Type B pancreatic cell (in vitro differentiated cells): ENCODE measurements at regions not wholly inside any gene's neighbourhood (a gene's known extent, or its start where the extent isn't known, plus 50 kb on each side); places are given as distances from the start of the nearest gene placed in this dataset.

Experiments used
- DNase-seq: peaks from one replicate; pipeline ENCODE4 v3.0.0; 2021; ENCODE audit warnings: mixed read lengths; ENCODE audit not compliant: unreplicated experiment; ENCODE audit errors: extremely low spot score
- H3K27ac Mint-ChIP-seq: 2 replicates; pipeline ENCODE4 v1.8.0; 2021; ENCODE audit warnings: mild to moderate bottlenecking, mixed read lengths
- H3K27me3 Mint-ChIP-seq: 2 replicates; pipeline ENCODE4 v1.8.0; 2021; ENCODE audit warnings: mixed read lengths
- H3K36me3 Mint-ChIP-seq: 2 replicates; pipeline ENCODE4 v1.8.0; 2021; ENCODE audit warnings: mixed read lengths
- H3K4me1 Mint-ChIP-seq: one replicate; pipeline ENCODE4 v1.8.0; 2021; ENCODE audit warnings: mixed read lengths; ENCODE audit not compliant: unreplicated experiment
- H3K4me3 Mint-ChIP-seq: 2 replicates; pipeline ENCODE4 v1.8.0; 2021; ENCODE audit warnings: mild to moderate bottlenecking, mixed read lengths
- H3K9me3 Mint-ChIP-seq: 2 replicates; pipeline ENCODE4 v1.8.0; 2021; ENCODE audit warnings: mixed read lengths
- CTCF ChIP-seq: fragments of 200-600 bp; sonication (generic); conservative IDR thresholded peaks from 2 replicates; pipeline ENCODE4 v1.5.0; 2021; ENCODE audit warnings: antibody characterized with exemption, mild to moderate bottlenecking

DNA sequence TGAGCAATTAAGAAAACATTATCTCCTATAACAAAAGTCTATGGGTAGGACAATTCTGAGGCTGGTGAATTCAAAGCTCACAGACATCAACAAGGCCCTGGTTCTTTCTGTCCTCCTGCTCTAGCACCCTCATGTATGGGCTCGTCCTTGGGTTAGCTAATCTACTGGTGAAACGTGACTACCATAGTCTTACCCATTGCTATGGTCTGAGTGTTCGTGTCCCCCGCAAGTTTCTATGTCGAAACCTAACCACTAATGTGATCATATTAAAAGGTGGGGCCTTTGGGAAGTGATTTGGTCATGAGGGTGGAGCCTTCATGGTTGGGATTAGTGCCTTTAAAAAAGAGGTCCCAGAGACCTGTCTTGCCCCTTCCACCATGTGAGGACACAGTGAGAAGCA is 564.7 kb downstream of the TNS1 start:
- no peak overlapping the region for H3K27ac Mint-ChIP-seq
- no peaks in the 10 kb centered on the region for H3K36me3 Mint-ChIP-seq
- no peak for DNase-seq
- H3K4me1 Mint-ChIP-seq: peaks cover 50% of the 10 kb centered on the region
- no peak for TF ChIP-seq CTCF
- no peaks in the 10 kb centered on the region for H3K27me3 Mint-ChIP-seq
- H3K4me3 Mint-ChIP-seq: no peak overlapping the region
- H3K9me3 Mint-ChIP-seq: no peaks in the 10 kb centered on the region

GRCh38 chr2:217437290-217437870 is 565.4 kb downstream of the TNS1 start:
- no peaks in the 10 kb centered on the region for H3K9me3 Mint-ChIP-seq
- H3K27me3 Mint-ChIP-seq: no peaks in the 10 kb centered on the region
- H3K4me1 Mint-ChIP-seq: peaks cover 56% of the 10 kb centered on the region
- H3K27ac Mint-ChIP-seq: no peak overlapping the region
- TF ChIP-seq CTCF: no peak
- no peak for DNase-seq
- H3K36me3 Mint-ChIP-seq: no peaks in the 10 kb centered on the region
- no peak overlapping the region for H3K4me3 Mint-ChIP-seq

- Mint-ChIP-seq H3K27me3 (no peaks in the 10 kb centered on the region), H3K4me1 (peaks cover 62% of the 10 kb centered on the region), H3K9me3 (no peaks in the 10 kb centered on the region), H3K4me3 (no peak overlapping the region), H3K36me3 (no peaks in the 10 kb centered on the region), H3K27ac (peak overlapping the region; percentile 37)
- TF ChIP-seq CTCF: no peak
- DNase-seq: no peak
Observed at GRCh38 chr2:217436386-217436785, 566.4 kb downstream of the TNS1 start.

DNA sequence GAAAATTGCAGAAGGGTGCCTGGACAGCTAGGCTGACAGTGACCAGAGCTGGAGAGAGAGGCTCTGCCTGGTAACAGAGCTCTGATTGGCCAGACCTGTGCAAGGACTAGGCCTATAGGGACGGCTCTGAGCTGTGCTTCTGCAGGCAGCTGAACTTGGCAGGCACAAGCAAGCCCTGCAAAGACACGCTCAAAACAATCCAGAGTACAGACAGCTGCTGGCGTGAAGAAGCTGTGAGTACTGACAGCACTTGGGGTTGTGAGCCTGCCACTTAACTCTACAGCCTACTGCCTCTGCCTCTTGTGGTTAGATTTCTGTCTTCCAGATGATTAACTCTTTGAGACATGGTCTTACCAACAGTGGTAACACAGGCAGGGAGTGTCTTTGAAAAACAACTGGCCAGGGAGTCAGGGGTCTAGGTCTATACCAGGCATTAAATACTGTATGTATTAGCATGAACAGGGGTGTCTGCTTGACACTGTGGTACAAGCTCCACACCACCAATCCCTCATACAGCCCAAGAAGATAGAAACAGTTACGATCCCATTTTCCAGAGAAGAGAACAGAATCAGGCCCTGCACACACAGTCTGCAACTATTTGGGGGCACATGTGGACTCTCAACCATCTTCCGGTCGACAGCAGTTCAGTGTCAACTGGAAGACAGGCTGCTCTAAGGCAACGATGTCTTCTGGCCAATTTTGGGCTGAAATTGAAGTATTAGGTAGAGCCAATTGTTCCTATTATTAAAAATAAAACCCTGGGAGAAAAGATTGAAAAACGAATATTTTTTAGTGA is 568.4 kb downstream of the TNS1 start:
- no peaks in the 10 kb centered on the region for H3K9me3 Mint-ChIP-seq
- no peaks in the 10 kb centered on the region for H3K27me3 Mint-ChIP-seq
- no peaks in the 10 kb centered on the region for H3K36me3 Mint-ChIP-seq
- no peak for TF ChIP-seq CTCF
- peaks cover 60% of the 10 kb centered on the region for H3K4me1 Mint-ChIP-seq
- DNase-seq: peak; percentile 82
- H3K27ac Mint-ChIP-seq: peak overlapping the region; percentile 86
- peak overlapping the region; percentile 74 for H3K4me3 Mint-ChIP-seq

DNA sequence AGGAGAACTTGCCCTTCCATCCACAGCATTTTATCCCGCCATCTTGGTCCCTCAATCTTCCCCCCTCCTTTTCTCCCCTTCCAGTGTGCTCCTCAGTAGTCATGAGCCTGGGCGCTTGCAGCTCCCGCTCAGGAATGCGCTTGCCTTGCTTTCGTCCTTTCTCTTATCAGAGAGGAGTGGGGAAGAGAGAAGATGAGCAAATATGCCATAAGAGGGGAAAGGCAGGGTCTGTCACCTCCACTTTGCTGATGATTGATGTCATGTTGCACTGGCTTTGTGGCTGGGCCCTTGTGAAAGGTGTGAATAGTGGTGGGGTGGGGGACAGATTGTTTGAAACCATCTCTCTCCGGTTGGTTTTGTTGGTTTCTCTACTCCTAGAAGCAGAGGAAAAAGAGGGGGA is 569.3 kb downstream of the TNS1 start:
- Mint-ChIP-seq H3K27me3 (no peaks in the 10 kb centered on the region), H3K4me1 (peaks cover 60% of the 10 kb centered on the region), H3K9me3 (no peaks in the 10 kb centered on the region), H3K4me3 (peak overlapping the region; percentile 74), H3K36me3 (no peaks in the 10 kb centered on the region), H3K27ac (peak overlapping the region; percentile 86)
- no peak for TF ChIP-seq CTCF
- DNase-seq: no peak
